ENCODE measurements at regions not wholly inside any gene's neighbourhood (a gene's known extent, or its start where the extent isn't known, plus 50 kb on each side); places are given as distances from the start of the nearest gene placed in this dataset.

- TF ChIP-seq, protein P1, sequence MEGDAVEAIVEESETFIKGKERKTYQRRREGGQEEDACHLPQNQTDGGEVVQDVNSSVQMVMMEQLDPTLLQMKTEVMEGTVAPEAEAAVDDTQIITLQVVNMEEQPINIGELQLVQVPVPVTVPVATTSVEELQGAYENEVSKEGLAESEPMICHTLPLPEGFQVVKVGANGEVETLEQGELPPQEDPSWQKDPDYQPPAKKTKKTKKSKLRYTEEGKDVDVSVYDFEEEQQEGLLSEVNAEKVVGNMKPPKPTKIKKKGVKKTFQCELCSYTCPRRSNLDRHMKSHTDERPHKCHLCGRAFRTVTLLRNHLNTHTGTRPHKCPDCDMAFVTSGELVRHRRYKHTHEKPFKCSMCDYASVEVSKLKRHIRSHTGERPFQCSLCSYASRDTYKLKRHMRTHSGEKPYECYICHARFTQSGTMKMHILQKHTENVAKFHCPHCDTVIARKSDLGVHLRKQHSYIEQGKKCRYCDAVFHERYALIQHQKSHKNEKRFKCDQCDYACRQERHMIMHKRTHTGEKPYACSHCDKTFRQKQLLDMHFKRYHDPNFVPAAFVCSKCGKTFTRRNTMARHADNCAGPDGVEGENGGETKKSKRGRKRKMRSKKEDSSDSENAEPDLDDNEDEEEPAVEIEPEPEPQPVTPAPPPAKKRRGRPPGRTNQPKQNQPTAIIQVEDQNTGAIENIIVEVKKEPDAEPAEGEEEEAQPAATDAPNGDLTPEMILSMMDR (IDR thresholded peaks at IDR 0.05), result no peak
- TF ChIP-seq POLR2AphosphoS5 (IDR thresholded peaks at IDR 0.05) (no peak), EP300 (IDR thresholded peaks at IDR 0.05) (no peak), POLR2A (IDR thresholded peaks at IDR 0.05) (no peak)
Observed at GRCh38 chr14:85466678-85467077, 63.3 kb upstream of the FLRT2 start.

All from sigmoid colon (tissue), 4 donors.